Ishikawa (cell line): ENCODE measurements at regions not wholly inside any gene's neighbourhood (a gene's known extent, or its start where the extent isn't known, plus 50 kb on each side); places are given as distances from the start of the nearest gene placed in this dataset.

Experiments used
- CREB1 ChIP-seq: IDR thresholded peaks from 2 replicates; pipeline ENCODE4 v1.6.1; 2012; ENCODE audit warnings: low read depth
- USF1 ChIP-seq: IDR thresholded peaks from 2 replicates; pipeline ENCODE4 v1.6.1; 2012
- YY1 ChIP-seq: IDR thresholded peaks from 2 replicates; pipeline ENCODE4 v1.6.1; 2012; ENCODE audit warnings: low read depth

- TF ChIP-seq CREB1 = no peak
- TF ChIP-seq YY1 = no peak
- no peak for TF ChIP-seq USF1
Observed at GRCh38 chr3:160143482-160143881, 81.7 kb upstream of the C3orf80 start.
